Mesenchymal stem cell (in vitro differentiated cells and primary cell): ENCODE measurements at regions not wholly inside any gene's neighbourhood (a gene's known extent, or its start where the extent isn't known, plus 50 kb on each side); places are given as distances from the start of the nearest gene placed in this dataset.
A peak's percentile ranks its signal among the peaks of the same experiment; 100 is the strongest.

ENCODE experiments used
- DNase-seq: peaks from one replicate; pipeline ENCODE4 v3.0.0-alpha.2; 2013
- H2AFZ ChIP-seq: one replicate; pipeline ENCODE4 v1.6.1; 2013; ENCODE audit warnings: low read depth, mild to moderate bottlenecking, control low read depth, inconsistent platforms, low read length, moderate library complexity
- H2AK5ac ChIP-seq: 2 replicates; pipeline ENCODE4 v1.6.1; 2013; ENCODE audit warnings: low read length, moderate library complexity, mild to moderate bottlenecking, inconsistent platforms; ENCODE audit not compliant: severe bottlenecking
- H2BK120ac ChIP-seq: one replicate; pipeline ENCODE4 v1.6.1; 2013; ENCODE audit warnings: low read depth, mild to moderate bottlenecking, inconsistent platforms, low read length, moderate library complexity
- H2BK12ac ChIP-seq, 2 experiments: one replicate each; pipeline ENCODE4 v1.6.1; 2013; ENCODE audit warnings: inconsistent platforms in 2 of 2, low read length in 2 of 2, mild to moderate bottlenecking in 2 of 2, moderate library complexity in 2 of 2, control low read depth in 1 of 2
- H2BK15ac ChIP-seq: one replicate; pipeline ENCODE4 v1.6.1; 2013; ENCODE audit warnings: mild to moderate bottlenecking, low read depth, inconsistent platforms; ENCODE audit not compliant: poor library complexity, severe bottlenecking
- H2BK5ac ChIP-seq: 2 replicates; pipeline ENCODE4 v1.6.1; 2013; ENCODE audit warnings: low read depth, mild to moderate bottlenecking, low read length, control low read depth, inconsistent platforms; ENCODE audit not compliant: poor library complexity, severe bottlenecking
- H3K14ac ChIP-seq, 2 experiments: one replicate each; pipeline ENCODE4 v1.6.1; 2013; ENCODE audit warnings: inconsistent platforms in 2 of 2, low read length in 2 of 2, control low read depth in 1 of 2, mild to moderate bottlenecking in 1 of 2, moderate library complexity in 1 of 2
- H3K18ac ChIP-seq, 2 experiments: one replicate each; pipeline ENCODE4 v1.6.1; 2013; ENCODE audit warnings: inconsistent platforms in 2 of 2, low read length in 2 of 2, control low read depth in 1 of 2, low read depth in 1 of 2, mild to moderate bottlenecking in 1 of 2
- H3K23ac ChIP-seq, 2 experiments: one replicate each; pipeline ENCODE4 v1.6.1; 2013; ENCODE audit warnings: inconsistent platforms in 2 of 2, low read length in 2 of 2, mild to moderate bottlenecking in 2 of 2, moderate library complexity in 2 of 2, control low read depth in 1 of 2
- H3K27ac ChIP-seq: 2 replicates; pipeline ENCODE4 v1.5.1; 2013; ENCODE audit warnings: mild to moderate bottlenecking, moderate library complexity, low read length, control low read depth, inconsistent platforms; ENCODE audit not compliant: poor library complexity, severe bottlenecking
- H3K27me3 ChIP-seq, 2 experiments: 2 replicates each; pipeline versions ENCODE4 v1.6.1 to v1.7.0; 2013; ENCODE audit warnings: low read length in 2 of 2, mild to moderate bottlenecking in 2 of 2, moderate library complexity in 2 of 2, control low read depth in 1 of 2, inconsistent platforms in 1 of 2; ENCODE audit not compliant: control insufficient read depth in 1 of 2, insufficient read depth in 1 of 2
- H3K36me3 ChIP-seq, 2 experiments: 2 replicates each; pipeline versions ENCODE4 v1.6.1 to v1.7.0; 2013; ENCODE audit warnings: low read length in 2 of 2, control low read depth in 1 of 2, inconsistent platforms in 1 of 2, low read depth in 1 of 2, mild to moderate bottlenecking in 1 of 2; ENCODE audit not compliant: insufficient read depth in 2 of 2, control insufficient read depth in 1 of 2
- H3K4ac ChIP-seq, 2 experiments: one replicate each; pipeline ENCODE4 v1.6.1; 2013; ENCODE audit warnings: inconsistent platforms in 2 of 2, low read length in 2 of 2, mild to moderate bottlenecking in 2 of 2, moderate library complexity in 2 of 2, control low read depth in 1 of 2, low read depth in 1 of 2
- H3K4me1 ChIP-seq: 2 replicates; pipeline ENCODE4 v1.6.1; 2013; ENCODE audit warnings: low read depth, low read length, control low read depth; ENCODE audit not compliant: control insufficient read depth, insufficient read depth
- H3K4me2 ChIP-seq: 2 replicates; pipeline ENCODE4 v1.6.1; 2013; ENCODE audit warnings: low read length, mild to moderate bottlenecking, inconsistent platforms; ENCODE audit not compliant: poor library complexity, severe bottlenecking
- H3K4me3 ChIP-seq, 2 experiments: 2 replicates each; pipeline versions ENCODE4 v1.5.1 to v1.7.0; 2013; ENCODE audit warnings: low read length in 2 of 2, mild to moderate bottlenecking in 2 of 2, control low read depth in 1 of 2, low read depth in 1 of 2; ENCODE audit not compliant: insufficient read depth in 1 of 2
- H3K79me1 ChIP-seq: replicated peaks from 2 replicates; pipeline ENCODE4 v1.6.1; 2013; ENCODE audit warnings: mild to moderate bottlenecking, control low read depth, low read length, inconsistent platforms; ENCODE audit not compliant: poor library complexity, severe bottlenecking
- H3K9ac ChIP-seq: 2 replicates; pipeline ENCODE4 v1.7.0; 2013; ENCODE audit warnings: mild to moderate bottlenecking, low read length, moderate library complexity
- H3K9me3 ChIP-seq: 2 replicates; pipeline ENCODE4 v1.7.0; 2013; ENCODE audit warnings: mild to moderate bottlenecking, low read length; ENCODE audit not compliant: control insufficient read depth
- H4K8ac ChIP-seq: one replicate; pipeline ENCODE4 v1.6.1; 2013; ENCODE audit warnings: inconsistent platforms, mild to moderate bottlenecking, low read length, moderate library complexity
- H4K91ac ChIP-seq: one replicate; pipeline ENCODE4 v1.6.1; 2013; ENCODE audit warnings: mild to moderate bottlenecking, low read length, inconsistent platforms
- WGBS: methylation state at CpG from one replicate; pipeline ENCODE4 v1.1.7; 2013; ENCODE audit warnings: mixed read lengths; 5-methylcytosine and 5-hydroxymethylcytosine counted together

- Histone ChIP-seq H2AFZ (no peak overlapping the region), H2BK5ac (no peak overlapping the region), H3K23ac (no peak overlapping the region), H3K14ac (no peak overlapping the region), H3K79me1 (no peaks in the 10 kb centered on the region), H3K4me2 (no peak overlapping the region), H2BK120ac (no peak overlapping the region), H3K4me3 (no peak overlapping the region), H3K9ac (no peak overlapping the region), H3K27ac (no peak overlapping the region), H3K4me1 (no peaks in the 10 kb centered on the region), H3K36me3 (no peaks in the 10 kb centered on the region), H2AK5ac (no peak overlapping the region), H4K91ac (no peak overlapping the region), H4K8ac (no peak overlapping the region), H3K18ac (no peak overlapping the region), H2BK12ac (no peak overlapping the region), H3K4ac (no peak overlapping the region), H3K27me3 (no peaks in the 10 kb centered on the region), H3K9me3 (no peaks in the 10 kb centered on the region), H2BK15ac (no peak overlapping the region)
- no peak for DNase-seq
- WGBS: 11% methylated on average over 3 of the region's 3 CpGs
Measured at GRCh38 chr13:80022146-80022545, 318.8 kb downstream of the SPRY2 start.

DNA sequence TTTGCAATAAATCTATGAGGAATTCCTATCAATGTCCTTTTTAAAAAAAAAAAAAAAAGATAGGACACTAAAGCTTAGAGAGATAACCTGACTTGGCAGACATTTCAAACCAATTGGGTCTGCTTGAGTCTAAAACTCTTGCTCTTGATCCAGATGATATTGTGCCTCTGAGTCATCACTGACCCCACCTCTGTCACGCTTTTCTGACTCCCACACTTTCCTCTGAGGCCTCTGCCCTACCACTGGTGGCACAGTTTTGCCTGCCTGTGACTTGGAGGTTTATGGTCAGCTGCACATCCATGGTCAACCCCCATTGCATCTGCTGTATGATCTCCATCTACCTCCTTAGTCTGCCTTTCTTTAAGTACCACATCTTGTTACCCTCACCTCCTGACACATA lies 328.7 kb downstream of the SPRY2 start:
- H3K9me3 ChIP-seq: no peaks in the 10 kb centered on the region
- H4K8ac ChIP-seq: peak overlapping the region; percentile 69
- H4K91ac ChIP-seq: peak overlapping the region; percentile 34
- H2BK15ac ChIP-seq: no peak overlapping the region
- no peak overlapping the region for H2AFZ ChIP-seq
- H3K9ac ChIP-seq: peak overlapping the region; percentile 20
- no peak overlapping the region for H3K14ac ChIP-seq
- H3K4me3 ChIP-seq: no peak overlapping the region
- H2BK12ac ChIP-seq: no peak overlapping the region
- no peaks in the 10 kb centered on the region for H3K27me3 ChIP-seq
- H2BK5ac ChIP-seq: no peak overlapping the region
- no peaks in the 10 kb centered on the region for H3K36me3 ChIP-seq
- no peak for DNase-seq
- no peak overlapping the region for H3K23ac ChIP-seq
- WGBS: 48% methylated on average over 1 of the region's 1 CpG
- H2AK5ac ChIP-seq: no peak overlapping the region
- no peaks in the 10 kb centered on the region for H3K79me1 ChIP-seq
- H2BK120ac ChIP-seq: no peak overlapping the region
- H3K27ac ChIP-seq: no peak overlapping the region
- no peak overlapping the region for H3K4me2 ChIP-seq
- no peak overlapping the region for H3K4ac ChIP-seq
- H3K4me1 ChIP-seq: peaks cover 6% of the 10 kb centered on the region
- peak overlapping the region; percentile 14 to 46 for H3K18ac ChIP-seq

DNA sequence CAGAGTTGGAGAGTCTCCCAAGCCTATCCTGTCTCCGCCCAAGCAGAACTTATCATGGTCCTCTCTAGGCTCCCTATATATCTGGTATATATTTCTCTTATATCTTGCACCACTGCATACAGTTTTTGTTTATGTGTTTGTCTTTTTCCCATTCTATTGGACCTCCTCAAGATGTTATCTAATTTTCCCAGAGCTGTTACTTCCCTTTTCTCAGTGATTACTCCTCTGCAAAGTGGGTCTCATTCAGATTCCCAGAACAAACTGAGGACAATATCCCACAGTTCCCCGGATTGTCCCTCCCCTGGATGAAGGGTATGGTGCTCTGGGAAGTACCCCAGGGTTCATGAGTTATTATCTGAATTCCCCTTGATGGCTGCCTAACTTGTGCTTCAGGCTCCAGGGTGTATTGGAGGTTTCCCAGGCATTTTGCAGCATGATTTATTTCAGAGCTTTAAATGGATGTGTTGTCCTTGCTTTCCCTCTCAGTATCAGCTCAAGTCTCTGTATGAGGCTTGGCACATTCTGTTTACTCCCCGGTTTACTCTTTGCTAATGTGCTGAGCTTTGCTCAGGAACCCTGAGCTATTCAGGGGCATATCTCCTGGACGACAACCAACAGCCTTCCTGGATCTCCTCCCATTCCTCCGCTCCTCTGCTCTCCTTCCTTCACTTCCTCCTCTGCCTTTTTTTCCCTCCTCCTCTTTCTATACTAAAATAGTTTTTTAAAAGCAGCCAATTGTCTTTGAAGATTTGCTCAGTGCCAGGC lies 329.3 kb downstream of the SPRY2 start:
- no peak overlapping the region for H3K23ac ChIP-seq
- peaks cover 6% of the 10 kb centered on the region for H3K4me1 ChIP-seq
- no peak overlapping the region for H2BK5ac ChIP-seq
- no peak overlapping the region for H3K4me2 ChIP-seq
- H3K79me1 ChIP-seq: no peaks in the 10 kb centered on the region
- H3K4ac ChIP-seq: no peak overlapping the region
- no peak overlapping the region for H2BK15ac ChIP-seq
- H4K8ac ChIP-seq: peak overlapping the region; percentile 12
- H3K18ac ChIP-seq: peak overlapping the region in 1 of 2 experiments; percentile 5
- H3K4me3 ChIP-seq: peak overlapping the region in 1 of 2 experiments; percentile 40
- peak overlapping the region; percentile 20 for H3K9ac ChIP-seq
- H3K27me3 ChIP-seq: no peaks in the 10 kb centered on the region
- no peak overlapping the region for H3K14ac ChIP-seq
- H3K9me3 ChIP-seq: no peaks in the 10 kb centered on the region
- no peaks in the 10 kb centered on the region for H3K36me3 ChIP-seq
- DNase-seq: no peak
- H2BK12ac ChIP-seq: no peak overlapping the region
- H2AFZ ChIP-seq: no peak overlapping the region
- peak overlapping the region; percentile 6 for H2AK5ac ChIP-seq
- H2BK120ac ChIP-seq: no peak overlapping the region
- no peak overlapping the region for H4K91ac ChIP-seq
- WGBS: 68% methylated on average over 5 of the region's 5 CpGs
- H3K27ac ChIP-seq: no peak overlapping the region

DNA sequence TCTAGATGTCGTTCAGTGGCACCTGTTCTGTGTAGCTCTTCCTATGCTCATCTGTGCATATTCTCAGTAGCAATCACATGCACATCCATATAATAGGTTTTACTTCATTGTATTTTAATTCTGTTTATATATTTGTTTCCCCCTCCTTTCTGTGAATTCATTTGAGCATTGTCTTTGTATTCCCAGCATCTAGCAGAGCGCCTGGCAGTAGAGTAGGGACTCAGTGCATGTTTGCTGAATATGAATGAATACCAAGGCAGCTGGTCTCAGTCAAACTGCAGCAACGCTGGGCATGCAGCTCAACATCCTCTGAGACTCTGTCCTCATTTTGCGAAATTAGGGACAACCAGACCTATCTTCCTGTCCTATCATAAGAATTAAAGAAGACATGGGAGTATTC lies 330.1 kb downstream of the SPRY2 start:
- H3K4me2 ChIP-seq: no peak overlapping the region
- H3K4ac ChIP-seq: no peak overlapping the region
- H3K9me3 ChIP-seq: no peaks in the 10 kb centered on the region
- no peaks in the 10 kb centered on the region for H3K36me3 ChIP-seq
- H2AFZ ChIP-seq: no peak overlapping the region
- H2BK15ac ChIP-seq: no peak overlapping the region
- no peak overlapping the region for H2BK5ac ChIP-seq
- no peak overlapping the region for H3K4me3 ChIP-seq
- H3K14ac ChIP-seq: no peak overlapping the region
- no peak for DNase-seq
- H4K91ac ChIP-seq: no peak overlapping the region
- H3K23ac ChIP-seq: no peak overlapping the region
- no peak overlapping the region for H2AK5ac ChIP-seq
- H3K18ac ChIP-seq: no peak overlapping the region
- no peak overlapping the region for H2BK12ac ChIP-seq
- 92% methylated on average over 2 of the region's 4 CpGs for WGBS
- H4K8ac ChIP-seq: no peak overlapping the region
- no peak overlapping the region for H2BK120ac ChIP-seq
- H3K27ac ChIP-seq: no peak overlapping the region
- no peaks in the 10 kb centered on the region for H3K27me3 ChIP-seq
- no peaks in the 10 kb centered on the region for H3K79me1 ChIP-seq
- peaks cover 6% of the 10 kb centered on the region for H3K4me1 ChIP-seq
- H3K9ac ChIP-seq: no peak overlapping the region
